PC-9 (cell line): ENCODE measurements at regions not wholly inside any gene's neighbourhood (a gene's known extent, or its start where the extent isn't known, plus 50 kb on each side); places are given as distances from the start of the nearest gene placed in this dataset.

ENCODE experiments used
- BruUV-seq: library from RNA; stranded (reverse); fragments of 400-500 nt; replicated peaks from 2 replicates; lab custom pipeline; 2021; lab: Mats Ljungman, UMichigan
- CTCF ChIA-PET: fragments of 300-600 bp; sonication (Branson Sonifier 250); formaldehyde crosslinking; loops from one replicate; lab custom pipeline; 2022; ENCODE audit warnings: antibody characterized with exemption; lab: Charles Lee
- POLR2A ChIA-PET: fragments of 300-600 bp; sonication (Branson Sonifier 250); formaldehyde crosslinking; loops from one replicate; lab custom pipeline; 2022; ENCODE audit warnings: antibody characterized with exemption; ENCODE audit not compliant: unreplicated experiment; lab: Charles Lee
- DNase-seq, 2 experiments: peaks; one replicate each; pipeline versions ENCODE4 v3.0.0 to v3.0.0-alpha.2; 2015 to 2022; ENCODE audit warnings: mixed read lengths in 1 of 2
- H2AFZ ChIP-seq: fragments of 200-600 bp; sonication (generic); 2 replicates; pipeline ENCODE4 v1.8.1; 2017; ENCODE audit warnings: antibody characterized with exemption
- H3F3A ChIP-seq: fragments of 200-600 bp; sonication (generic); 2 replicates; pipeline ENCODE4 v1.8.1; 2017; ENCODE audit warnings: antibody characterized with exemption, mild to moderate bottlenecking, low read depth; ENCODE audit not compliant: insufficient read depth
- H3K27ac ChIP-seq: fragments of 200-600 bp; sonication (generic); 2 replicates; pipeline ENCODE4 v1.6.1; 2016; ENCODE audit warnings: mixed run types
- H3K27me3 ChIP-seq: fragments of 200-600 bp; sonication (generic); 2 replicates; pipeline ENCODE4 v1.6.1; 2016; ENCODE audit warnings: low read depth, mixed run types; ENCODE audit not compliant: insufficient read depth
- H3K36me3 ChIP-seq: fragments of 200-600 bp; sonication (generic); 2 replicates; pipeline ENCODE4 v1.6.1; 2016; ENCODE audit warnings: low read depth, mixed run types
- H3K4me1 ChIP-seq: fragments of 200-600 bp; sonication (generic); replicated peaks from 2 replicates; pipeline ENCODE4 v1.6.1; 2016; ENCODE audit warnings: mixed run types; ENCODE audit not compliant: insufficient read depth
- H3K4me2 ChIP-seq: fragments of 200-600 bp; sonication (generic); 2 replicates; pipeline ENCODE4 v1.6.1; 2017; ENCODE audit warnings: mixed run types
- H3K4me3 ChIP-seq: fragments of 200-600 bp; sonication (generic); 2 replicates; pipeline ENCODE4 v1.6.1; 2016; ENCODE audit warnings: mixed run types
- H3K79me2 ChIP-seq: fragments of 200-600 bp; sonication (generic); 2 replicates; pipeline ENCODE4 v1.6.1; 2017; ENCODE audit warnings: low read depth, mixed run types
- H3K9me2 ChIP-seq: fragments of 200-600 bp; sonication (generic); 2 replicates; pipeline ENCODE4 v1.8.1; 2017; ENCODE audit warnings: mild to moderate bottlenecking; ENCODE audit not compliant: insufficient read depth
- H3K9me3 ChIP-seq: fragments of 200-600 bp; sonication (generic); 2 replicates; pipeline ENCODE4 v1.8.1; 2016; ENCODE audit warnings: low read depth; ENCODE audit not compliant: insufficient read depth
- H4K20me1 ChIP-seq: fragments of 200-600 bp; sonication (generic); 2 replicates; pipeline ENCODE4 v1.8.1; 2017; ENCODE audit not compliant: insufficient read depth
- EZH2 ChIP-seq: fragments of 200-600 bp; sonication (generic); IDR thresholded peaks from 2 replicates; pipeline ENCODE4 v1.8.0; 2017; ENCODE audit warnings: antibody characterized with exemption, low read depth
- intact Hi-C: fragments of 100-400 bp; cut with micrococcal nuclease; formaldehyde crosslinking; loops from one replicate; pipeline ENCODE4 v1.10.0; 2022; ENCODE audit not compliant: unreplicated experiment
- TF ChIP-seq, protein P1 (sequence below): fragments of 200-600 bp; sonication (generic); conservative IDR thresholded peaks from 2 replicates; pipeline ENCODE4 v1.6.1; 2017; ENCODE audit warnings: mixed run types, antibody characterized with exemption, mild to moderate bottlenecking, moderate library complexity

- ChIA-PET CTCF (interaction anchor here (1.3 kb wide), 1 partner anchor 19 kb away, joined by 3 read pairs; no protein-coding TSS in a partner anchor), POLR2A (no interaction called here)
- intact Hi-C loops = loop anchor here (1.0 to 10.0 kb wide), 5 partner anchors 48 to 1795 kb away; no protein-coding TSS in a partner anchor
- Histone ChIP-seq H3K27ac (no peak overlapping the region), H3K4me2 (peak overlapping the region; percentile 51), H3K4me3 (no peak overlapping the region), H3K79me2 (no peaks in the 10 kb centered on the region), H2AFZ (no peak overlapping the region), H3K9me3 (no peaks in the 10 kb centered on the region), H3K27me3 (no peaks in the 10 kb centered on the region), H3K4me1 (no peaks in the 10 kb centered on the region), H4K20me1 (no peaks in the 10 kb centered on the region), H3F3A (no peaks in the 10 kb centered on the region), H3K36me3 (no peaks in the 10 kb centered on the region), H3K9me2 (no peaks in the 10 kb centered on the region)
- no peak for TF ChIP-seq EZH2
- TF ChIP-seq, protein P1, sequence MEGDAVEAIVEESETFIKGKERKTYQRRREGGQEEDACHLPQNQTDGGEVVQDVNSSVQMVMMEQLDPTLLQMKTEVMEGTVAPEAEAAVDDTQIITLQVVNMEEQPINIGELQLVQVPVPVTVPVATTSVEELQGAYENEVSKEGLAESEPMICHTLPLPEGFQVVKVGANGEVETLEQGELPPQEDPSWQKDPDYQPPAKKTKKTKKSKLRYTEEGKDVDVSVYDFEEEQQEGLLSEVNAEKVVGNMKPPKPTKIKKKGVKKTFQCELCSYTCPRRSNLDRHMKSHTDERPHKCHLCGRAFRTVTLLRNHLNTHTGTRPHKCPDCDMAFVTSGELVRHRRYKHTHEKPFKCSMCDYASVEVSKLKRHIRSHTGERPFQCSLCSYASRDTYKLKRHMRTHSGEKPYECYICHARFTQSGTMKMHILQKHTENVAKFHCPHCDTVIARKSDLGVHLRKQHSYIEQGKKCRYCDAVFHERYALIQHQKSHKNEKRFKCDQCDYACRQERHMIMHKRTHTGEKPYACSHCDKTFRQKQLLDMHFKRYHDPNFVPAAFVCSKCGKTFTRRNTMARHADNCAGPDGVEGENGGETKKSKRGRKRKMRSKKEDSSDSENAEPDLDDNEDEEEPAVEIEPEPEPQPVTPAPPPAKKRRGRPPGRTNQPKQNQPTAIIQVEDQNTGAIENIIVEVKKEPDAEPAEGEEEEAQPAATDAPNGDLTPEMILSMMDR = peak; percentile 69
- peak; percentile 44 to 77 for DNase-seq
- no TSS peak for BruUV-seq
Measured at GRCh38 chr4:138919094-138919936, 96.3 kb upstream of the NOCT start.

DNA sequence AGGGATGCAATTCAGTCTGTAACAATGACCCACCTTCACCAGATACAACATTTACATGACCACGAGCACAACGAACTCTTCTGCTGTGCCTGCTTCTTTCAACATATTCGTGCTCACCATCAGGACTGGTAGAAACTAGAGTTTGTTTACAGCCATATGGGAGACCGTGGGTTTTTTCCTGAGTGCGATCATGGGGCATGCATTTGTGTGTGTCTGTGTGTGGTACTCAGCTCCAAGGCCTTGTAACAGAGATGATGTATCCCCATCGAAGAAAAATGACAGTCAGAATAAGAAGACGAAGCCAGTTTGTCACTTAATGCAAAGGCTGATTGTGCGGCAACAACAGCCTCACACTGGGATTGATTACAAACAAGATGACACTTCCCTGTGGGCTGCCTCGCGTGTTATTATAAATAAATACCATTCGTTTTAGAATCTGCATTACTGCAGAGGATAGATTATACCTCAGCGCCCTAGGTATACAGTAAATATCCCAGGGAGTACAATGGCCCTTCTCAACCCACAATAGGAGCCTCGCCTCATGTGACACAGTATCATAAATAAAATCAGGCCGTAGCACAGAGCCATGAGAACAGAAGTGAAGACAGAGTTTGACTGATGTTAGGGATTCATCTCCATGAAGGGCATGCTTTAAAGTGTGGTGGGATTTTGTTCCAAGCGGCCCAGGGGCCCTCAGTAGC lies 97.3 kb upstream of the NOCT start:
- no peak for TF ChIP-seq EZH2
- TF ChIP-seq, protein P1 = no peak
- intact Hi-C loops = loop anchor here (2.0 to 10.0 kb wide), 3 partner anchors 238 to 1794 kb away; no protein-coding TSS in a partner anchor
- POLR2A ChIA-PET = no interaction called here

DNA sequence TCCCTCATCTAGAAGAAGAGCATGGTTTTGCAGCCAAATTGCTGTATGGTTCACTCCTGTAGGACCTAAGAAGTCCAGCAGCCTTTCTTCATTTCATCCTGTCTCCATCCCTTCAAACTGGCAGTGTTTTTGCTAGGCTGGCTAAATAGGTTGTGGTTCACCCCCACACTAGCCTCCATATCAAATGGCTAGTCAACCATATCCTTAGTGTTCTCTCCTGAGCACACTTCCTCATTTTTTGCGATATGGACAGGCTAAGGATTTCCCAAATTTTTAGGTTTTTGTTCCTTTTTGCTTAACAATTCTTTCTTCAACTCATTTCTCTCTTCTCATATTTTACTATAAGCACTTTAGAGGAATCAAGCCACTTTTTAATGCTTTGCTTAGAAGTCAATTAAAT lies 98.8 kb upstream of the NOCT start:
- DNase-seq = no peak

More for the DNA sequence above, 97.3 kb upstream of the NOCT start:
- no peaks in the 10 kb centered on the region for H3K27me3 ChIP-seq
- H3K4me3 ChIP-seq = no peak overlapping the region
- H2AFZ ChIP-seq = no peak overlapping the region
- H3K4me1 ChIP-seq = no peaks in the 10 kb centered on the region
- no peak overlapping the region for H3K4me2 ChIP-seq
- H3K27ac ChIP-seq = no peak overlapping the region
- DNase-seq = no peak
- H3K36me3 ChIP-seq = no peaks in the 10 kb centered on the region
- no peaks in the 10 kb centered on the region for H3K79me2 ChIP-seq
- CTCF ChIA-PET = no interaction called here
- H3K9me3 ChIP-seq = no peaks in the 10 kb centered on the region
- BruUV-seq = no TSS peak
- no peaks in the 10 kb centered on the region for H3F3A ChIP-seq
- H4K20me1 ChIP-seq = no peaks in the 10 kb centered on the region
- no peaks in the 10 kb centered on the region for H3K9me2 ChIP-seq

More for the DNA sequence above, 98.8 kb upstream of the NOCT start:
- no peaks in the 10 kb centered on the region for H3K79me2 ChIP-seq
- H3K4me2 ChIP-seq = no peak overlapping the region
- no peaks in the 10 kb centered on the region for H3K9me2 ChIP-seq
- no TSS peak for BruUV-seq
- TF ChIP-seq, protein P1 = no peak
- no peak for TF ChIP-seq EZH2
- H2AFZ ChIP-seq = no peak overlapping the region
- H3K9me3 ChIP-seq = no peaks in the 10 kb centered on the region
- no peak overlapping the region for H3K27ac ChIP-seq
- no peaks in the 10 kb centered on the region for H4K20me1 ChIP-seq
- H3K27me3 ChIP-seq = no peaks in the 10 kb centered on the region
- intact Hi-C loops = loop anchor here (10.0 kb wide), 2 partner anchors 422 to 1792 kb away; no protein-coding TSS in a partner anchor
- peaks cover 9% of the 10 kb centered on the region for H3K4me1 ChIP-seq
- H3K36me3 ChIP-seq = no peaks in the 10 kb centered on the region
- CTCF ChIA-PET = interaction anchor here (0.6 kb wide), 1 partner anchor 422 kb away, joined by 5 read pairs; no protein-coding TSS in a partner anchor
- no peaks in the 10 kb centered on the region; the same call in 1 of the 2 replicates for H3F3A ChIP-seq
- no peak overlapping the region for H3K4me3 ChIP-seq
- POLR2A ChIA-PET = interaction anchor here (0.6 kb wide), 1 partner anchor 416 kb away, joined by 5 read pairs; no protein-coding TSS in a partner anchor
